Liver (tissue), 8 donors: ENCODE measurements at regions not wholly inside any gene's neighbourhood (a gene's known extent, or its start where the extent isn't known, plus 50 kb on each side); places are given as distances from the start of the nearest gene placed in this dataset.

Experiments
- DNase-seq: peaks from one replicate; pipeline ENCODE4 v3.0.0-alpha.2; 2017; ENCODE audit warnings: low spot score
- H3K27ac ChIP-seq, 2 donors: one replicate each; pipeline ENCODE4 v1.7.0; 2013; ENCODE audit warnings: inconsistent platforms in 2 of 2, low read length in 2 of 2, control low read depth in 1 of 2, low read depth in 1 of 2, mild to moderate bottlenecking in 1 of 2
- H3K27me3 ChIP-seq, 4 donors: one replicate each; pipeline versions ENCODE4 v1.6.1 to v1.7.0; 2013; ENCODE audit warnings: low read length in 3 of 4, inconsistent platforms in 1 of 4, mild to moderate bottlenecking in 1 of 4, moderate library complexity in 1 of 4; ENCODE audit not compliant: control insufficient read depth in 4 of 4, insufficient read depth in 4 of 4
- H3K36me3 ChIP-seq, 4 donors: one replicate each; pipeline versions ENCODE4 v1.6.1 to v1.7.0; 2013; ENCODE audit warnings: low read length in 3 of 4, mild to moderate bottlenecking in 3 of 4, low read depth in 1 of 4, moderate library complexity in 1 of 4; ENCODE audit not compliant: control insufficient read depth in 4 of 4, insufficient read depth in 3 of 4
- H3K4me1 ChIP-seq, 4 donors: one replicate each; pipeline versions ENCODE4 v1.6.1 to v1.7.0; 2013; ENCODE audit warnings: low read length in 3 of 4, mild to moderate bottlenecking in 3 of 4, moderate library complexity in 1 of 4; ENCODE audit not compliant: control insufficient read depth in 4 of 4, insufficient read depth in 4 of 4
- H3K4me3 ChIP-seq, 3 donors: one replicate each; pipeline versions ENCODE4 v1.6.1 to v1.7.0; 2013; ENCODE audit warnings: low read length in 3 of 3, control low read depth in 1 of 3, low read depth in 1 of 3, mild to moderate bottlenecking in 1 of 3
- H3K9ac ChIP-seq, 2 donors: one replicate each; pipeline ENCODE4 v1.7.0; 2013; ENCODE audit warnings: low read length in 2 of 2, mild to moderate bottlenecking in 2 of 2, moderate library complexity in 2 of 2, control low read depth in 1 of 2, low read depth in 1 of 2
- H3K9me3 ChIP-seq, 4 donors: one replicate each; pipeline versions ENCODE4 v1.6.1 to v1.7.0; 2013; ENCODE audit warnings: low read length in 3 of 4; ENCODE audit not compliant: control insufficient read depth in 4 of 4
- ATF3 ChIP-seq: IDR thresholded peaks from 2 replicates; pipeline ENCODE4 v1.6.1; 2016; ENCODE audit warnings: antibody characterized with exemption
- CTCF ChIP-seq: fragments of 150-350 bp; IDR thresholded peaks from 2 replicates; pipeline ENCODE4 v1.5.1; 2017; ENCODE audit warnings: improper control_type of control experiment, low read depth, low read length; ENCODE audit not compliant: missing input control
- EGR1 ChIP-seq, 2 donors: IDR thresholded peaks; 2 replicates each; pipeline ENCODE4 v1.6.1; 2016 to 2018; ENCODE audit warnings: antibody characterized with exemption in 2 of 2, low read depth in 2 of 2
- FOXA1 ChIP-seq: IDR thresholded peaks from 2 replicates; pipeline ENCODE4 v1.6.1; 2016; ENCODE audit warnings: antibody characterized with exemption
- FOXA2 ChIP-seq: IDR thresholded peaks from 2 replicates; pipeline ENCODE4 v1.6.1; 2016; ENCODE audit warnings: antibody characterized with exemption
- GABPA ChIP-seq, 2 donors: IDR thresholded peaks in 1 of 2; conservative IDR thresholded peaks in 1 of 2; 2 replicates each; pipeline ENCODE4 v1.6.1; 2016; ENCODE audit warnings: antibody characterized with exemption in 2 of 2, mild to moderate bottlenecking in 1 of 2, moderate library complexity in 1 of 2
- HNF4A ChIP-seq, 2 donors: conservative IDR thresholded peaks; 2 replicates each; pipeline ENCODE4 v1.6.1; 2016; ENCODE audit warnings: antibody characterized with exemption in 2 of 2, mild to moderate bottlenecking in 2 of 2
- HNF4G ChIP-seq: IDR thresholded peaks from 2 replicates; pipeline ENCODE4 v1.6.1; 2016; ENCODE audit warnings: antibody characterized with exemption
- JUND ChIP-seq, 2 donors: IDR thresholded peaks; 2 replicates each; pipeline ENCODE4 v1.6.1; 2016; ENCODE audit warnings: antibody characterized with exemption in 2 of 2
- MAX ChIP-seq: IDR thresholded peaks from 2 replicates; pipeline ENCODE4 v1.6.1; 2016; ENCODE audit warnings: antibody characterized with exemption
- NR2F2 ChIP-seq: IDR thresholded peaks from 2 replicates; pipeline ENCODE4 v1.6.1; 2016; ENCODE audit warnings: antibody characterized with exemption
- RAD21 ChIP-seq, 2 donors: IDR thresholded peaks; 2 replicates each; pipeline ENCODE4 v1.6.1; 2016; ENCODE audit warnings: antibody characterized with exemption in 2 of 2, mild to moderate bottlenecking in 2 of 2
- RXRA ChIP-seq, 2 donors: IDR thresholded peaks; 2 replicates each; pipeline ENCODE4 v1.6.1; 2017 to 2018; ENCODE audit warnings: antibody characterized with exemption in 2 of 2, mild to moderate bottlenecking in 1 of 2
- TAF1 ChIP-seq: conservative IDR thresholded peaks from 2 replicates; pipeline ENCODE4 v1.6.1; 2016; ENCODE audit warnings: antibody characterized with exemption, mild to moderate bottlenecking
- WGBS: extraction: QIAGEN DNeasy Blood & Tissue Kit; methylation state at CpG from one replicate; pipeline ENCODE4 v1.1.7; 2013; 5-methylcytosine and 5-hydroxymethylcytosine counted together
- TF ChIP-seq, protein P1 (sequence below): IDR thresholded peaks from 2 replicates; pipeline ENCODE4 v1.6.1; 2016; ENCODE audit warnings: antibody characterized with exemption, mild to moderate bottlenecking
- donor health status: healthy.
- donor health status: healthy.
- donor health status: healthy.
- donor health status: healthy.
- donor health status: healthy.

DNA sequence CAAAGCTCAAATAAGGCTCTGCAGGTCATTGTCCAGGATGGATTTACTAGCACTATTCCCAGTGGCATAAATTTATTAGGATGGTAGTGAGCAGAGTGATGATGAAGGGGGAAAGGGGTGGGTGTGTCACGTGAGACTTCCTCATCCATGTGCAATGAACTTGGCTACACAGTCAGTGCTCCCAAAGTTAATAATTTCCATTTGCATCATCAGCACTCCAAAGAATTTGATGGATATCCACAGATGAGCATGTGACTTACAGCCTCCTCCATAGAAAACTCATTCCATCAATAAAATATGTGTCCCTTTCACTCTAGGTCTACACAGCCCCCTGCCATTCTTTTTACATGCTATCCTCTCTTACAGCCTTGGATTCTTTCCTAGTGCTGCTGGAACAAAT is 142.6 kb upstream of the PLPP4 start:
- H3K9me3 ChIP-seq: no peaks in the 10 kb centered on the region
- DNase-seq: no peak
- no peak overlapping the region for H3K4me3 ChIP-seq
- TF ChIP-seq RAD21 (IDR thresholded peaks at IDR 0.05) (no peak), HNF4A (conservative IDR thresholded peaks at IDR 0.05) (no peak), TAF1 (no peak), FOXA1 (no peak), RXRA (IDR thresholded peaks at IDR 0.05) (no peak), JUND (IDR thresholded peaks at IDR 0.05) (no peak), ATF3 (no peak)
- no peaks in the 10 kb centered on the region for H3K4me1 ChIP-seq
- no peak overlapping the region for H3K27ac ChIP-seq
- H3K27me3 ChIP-seq: peaks cover 0 to 3% (median 0%) of the 10 kb centered on the region in 4 donors
- H3K36me3 ChIP-seq: no peaks in the 10 kb centered on the region
- H3K9ac ChIP-seq: no peak overlapping the region
- 68% methylated on average over 1 of the region's 1 CpG for WGBS

DNA sequence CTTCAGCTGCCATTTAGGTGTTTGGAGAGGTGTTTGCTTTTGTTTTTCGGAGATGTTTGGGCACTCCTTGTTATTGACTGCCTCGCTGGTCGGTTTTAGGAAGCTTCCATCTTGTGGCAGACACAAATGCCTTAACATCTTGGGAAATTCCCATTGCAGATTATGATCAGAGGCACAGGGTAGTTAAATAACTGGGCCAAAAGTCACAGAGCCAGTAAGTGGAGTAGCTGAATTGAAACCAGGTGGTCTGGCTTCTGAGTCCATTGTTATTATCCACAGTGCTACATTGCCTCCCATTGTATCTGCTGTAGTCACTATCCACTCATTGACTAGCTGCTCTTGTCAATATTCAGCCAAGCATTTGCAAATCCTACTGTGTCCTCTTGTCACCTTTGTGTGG is 138.2 kb upstream of the PLPP4 start:
- no peak for DNase-seq
- H3K4me1 ChIP-seq: no peaks in the 10 kb centered on the region
- 76% methylated on average over 3 of the region's 3 CpGs for WGBS
- H3K9ac ChIP-seq: no peak overlapping the region
- no peak overlapping the region for H3K4me3 ChIP-seq
- no peak overlapping the region for H3K27ac ChIP-seq
- no peaks in the 10 kb centered on the region for H3K9me3 ChIP-seq
- no peaks in the 10 kb centered on the region for H3K36me3 ChIP-seq
- peaks cover 0 to 3% (median 0%) of the 10 kb centered on the region in 4 donors for H3K27me3 ChIP-seq
- no peak for TF ChIP-seq HNF4G
- no peak for TF ChIP-seq RAD21 (IDR thresholded peaks at IDR 0.05)
- TF ChIP-seq MAX: no peak
- TF ChIP-seq EGR1 (IDR thresholded peaks at IDR 0.05; ENCODE audit: low read depth in 2 of 2): no peak
- TF ChIP-seq RXRA (IDR thresholded peaks at IDR 0.05): no peak
- TF ChIP-seq FOXA1: no peak
- TF ChIP-seq GABPA (IDR thresholded peaks at IDR 0.05 in 1 of 2, conservative IDR thresholded peaks at IDR 0.05 in 1 of 2): no peak
- TF ChIP-seq NR2F2: no peak
- no peak for TF ChIP-seq JUND (IDR thresholded peaks at IDR 0.05)
- no peak for TF ChIP-seq HNF4A (conservative IDR thresholded peaks at IDR 0.05)
- no peak for TF ChIP-seq CTCF
- TF ChIP-seq FOXA2: no peak
- TF ChIP-seq, protein P1, sequence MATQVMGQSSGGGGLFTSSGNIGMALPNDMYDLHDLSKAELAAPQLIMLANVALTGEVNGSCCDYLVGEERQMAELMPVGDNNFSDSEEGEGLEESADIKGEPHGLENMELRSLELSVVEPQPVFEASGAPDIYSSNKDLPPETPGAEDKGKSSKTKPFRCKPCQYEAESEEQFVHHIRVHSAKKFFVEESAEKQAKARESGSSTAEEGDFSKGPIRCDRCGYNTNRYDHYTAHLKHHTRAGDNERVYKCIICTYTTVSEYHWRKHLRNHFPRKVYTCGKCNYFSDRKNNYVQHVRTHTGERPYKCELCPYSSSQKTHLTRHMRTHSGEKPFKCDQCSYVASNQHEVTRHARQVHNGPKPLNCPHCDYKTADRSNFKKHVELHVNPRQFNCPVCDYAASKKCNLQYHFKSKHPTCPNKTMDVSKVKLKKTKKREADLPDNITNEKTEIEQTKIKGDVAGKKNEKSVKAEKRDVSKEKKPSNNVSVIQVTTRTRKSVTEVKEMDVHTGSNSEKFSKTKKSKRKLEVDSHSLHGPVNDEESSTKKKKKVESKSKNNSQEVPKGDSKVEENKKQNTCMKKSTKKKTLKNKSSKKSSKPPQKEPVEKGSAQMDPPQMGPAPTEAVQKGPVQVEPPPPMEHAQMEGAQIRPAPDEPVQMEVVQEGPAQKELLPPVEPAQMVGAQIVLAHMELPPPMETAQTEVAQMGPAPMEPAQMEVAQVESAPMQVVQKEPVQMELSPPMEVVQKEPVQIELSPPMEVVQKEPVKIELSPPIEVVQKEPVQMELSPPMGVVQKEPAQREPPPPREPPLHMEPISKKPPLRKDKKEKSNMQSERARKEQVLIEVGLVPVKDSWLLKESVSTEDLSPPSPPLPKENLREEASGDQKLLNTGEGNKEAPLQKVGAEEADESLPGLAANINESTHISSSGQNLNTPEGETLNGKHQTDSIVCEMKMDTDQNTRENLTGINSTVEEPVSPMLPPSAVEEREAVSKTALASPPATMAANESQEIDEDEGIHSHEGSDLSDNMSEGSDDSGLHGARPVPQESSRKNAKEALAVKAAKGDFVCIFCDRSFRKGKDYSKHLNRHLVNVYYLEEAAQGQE: no peak
